ENCODE measurements at regions not wholly inside any gene's neighbourhood (a gene's known extent, or its start where the extent isn't known, plus 50 kb on each side); places are given as distances from the start of the nearest gene placed in this dataset.

GRCh38 chr6:56708810-56709597, 66.3 kb upstream of the DST start:
- DNase-seq, result no peak

DNA sequence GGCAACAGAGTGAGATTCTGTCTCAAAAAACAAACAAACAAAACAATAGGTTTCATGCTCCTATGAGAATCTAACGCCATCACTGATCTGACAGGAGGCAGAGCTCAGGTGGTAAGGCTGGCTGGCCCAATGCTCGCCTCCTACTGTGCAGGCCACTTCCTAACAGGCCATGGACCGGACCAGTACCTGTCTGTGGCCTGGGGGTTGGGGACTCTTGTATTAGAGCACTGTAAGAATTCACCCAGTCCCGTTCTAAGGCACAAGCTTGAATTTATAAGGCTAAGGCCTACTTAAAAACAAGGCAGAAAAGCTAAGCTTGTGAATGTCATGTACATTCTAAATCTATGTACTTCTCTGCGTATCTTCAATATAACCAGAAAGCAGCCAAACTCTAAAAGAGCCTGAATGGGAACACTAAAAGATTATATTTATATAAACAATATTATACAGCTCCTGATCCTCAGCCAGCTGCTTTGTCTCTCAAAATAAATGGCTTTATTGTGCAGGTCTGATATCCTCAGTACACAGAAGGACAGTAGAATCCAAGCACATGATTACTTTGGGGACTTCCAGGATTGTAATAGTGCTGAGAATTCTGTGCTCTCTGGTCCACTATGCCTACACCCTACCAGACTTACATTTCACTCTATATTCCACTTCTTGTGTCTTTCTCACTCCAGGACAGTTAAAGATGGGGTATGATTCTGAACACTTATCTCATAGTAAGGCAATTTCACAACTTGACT, 64.5 kb upstream of the DST start:
- no peak for DNase-seq

- DNase-seq, result no peak
Measured at GRCh38 chr6:56699066-56699654, 56.5 kb upstream of the DST start.

DNA sequence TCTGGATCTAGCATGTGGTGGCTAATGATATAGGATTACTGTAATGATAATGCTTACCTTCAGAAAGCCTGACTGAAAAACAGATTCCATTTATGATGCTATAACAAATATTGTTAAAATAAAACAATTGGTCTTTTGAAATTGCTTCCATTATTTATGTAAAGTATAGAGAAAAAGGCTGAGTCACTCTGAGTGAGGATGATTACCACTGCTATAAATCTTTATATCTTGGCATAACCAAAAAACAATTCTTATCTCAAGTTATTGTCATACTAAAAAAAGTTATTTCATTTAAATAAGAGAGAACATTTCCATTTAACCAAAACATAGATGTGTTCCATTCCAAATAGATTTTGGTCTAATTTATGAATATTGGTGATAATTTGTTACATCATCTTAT, 53.0 kb upstream of the DST start:
- DNase-seq, result no peak

- DNase-seq, result no peak
Measured at GRCh38 chr6:56694002-56694401, 51.3 kb upstream of the DST start.

- no peak for DNase-seq
Measured at GRCh38 chr6:56693246-56693607, 50.5 kb upstream of the DST start.

- no peak for DNase-seq
Measured at GRCh38 chr6:56692523-56693245, 50.0 kb upstream of the DST start.

Data from T1000 (cell line).